SH-SY5Y (cell line): ENCODE measurements at regions not wholly inside any gene's neighbourhood (a gene's known extent, or its start where the extent isn't known, plus 50 kb on each side); places are given as distances from the start of the nearest gene placed in this dataset.

Experiments used
- GATA2 ChIP-seq: IDR thresholded peaks from 2 replicates; pipeline ENCODE4 v1.6.1; 2011; ENCODE audit warnings: mild to moderate bottlenecking, low read depth, low read length
- GATA3 ChIP-seq: IDR thresholded peaks from 2 replicates; pipeline ENCODE4 v1.6.1; 2011; ENCODE audit warnings: low read depth, mild to moderate bottlenecking, low read length, moderate library complexity

GRCh38 chr10:63761243-63761642 lies 240.0 kb downstream of the REEP3 start:
- TF ChIP-seq GATA2 = no peak
- no peak for TF ChIP-seq GATA3
